GM19452 (cell line): ENCODE measurements at regions not wholly inside any gene's neighbourhood (a gene's known extent, or its start where the extent isn't known, plus 50 kb on each side); places are given as distances from the start of the nearest gene placed in this dataset.

Experiments used
- ATAC-seq: cut with Tn5 transposase; IDR thresholded peaks from one replicate; pipeline ENCODE4 v1.9.1; 2021; ENCODE audit not compliant: unreplicated experiment

- no peak for ATAC-seq
Measured at GRCh38 chr1:239778208-239778813, 313.4 kb upstream of the FMN2 start.

- no peak for ATAC-seq
Measured at GRCh38 chr1:239779962-239780361, 311.7 kb upstream of the FMN2 start.

DNA sequence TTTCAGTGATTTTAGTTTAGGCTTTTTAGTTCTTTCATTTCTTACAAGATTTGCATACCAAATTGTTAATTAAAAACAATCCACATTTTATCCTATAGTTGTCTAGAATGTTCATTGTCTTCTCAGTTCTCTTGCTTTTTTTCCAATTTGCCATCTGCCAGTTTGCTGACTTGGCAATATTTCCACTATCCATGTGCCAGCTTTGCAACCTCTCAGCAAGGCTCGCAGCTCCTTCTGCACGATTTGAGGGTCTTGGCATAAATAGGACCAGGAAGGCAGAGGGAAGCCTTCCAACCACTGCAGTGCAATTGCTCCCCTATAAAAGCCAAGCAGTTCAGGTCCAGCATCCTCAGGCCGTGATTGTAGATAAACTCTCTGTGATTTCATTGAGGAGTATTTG lies 306.8 kb upstream of the FMN2 start:
- no peak for ATAC-seq

DNA sequence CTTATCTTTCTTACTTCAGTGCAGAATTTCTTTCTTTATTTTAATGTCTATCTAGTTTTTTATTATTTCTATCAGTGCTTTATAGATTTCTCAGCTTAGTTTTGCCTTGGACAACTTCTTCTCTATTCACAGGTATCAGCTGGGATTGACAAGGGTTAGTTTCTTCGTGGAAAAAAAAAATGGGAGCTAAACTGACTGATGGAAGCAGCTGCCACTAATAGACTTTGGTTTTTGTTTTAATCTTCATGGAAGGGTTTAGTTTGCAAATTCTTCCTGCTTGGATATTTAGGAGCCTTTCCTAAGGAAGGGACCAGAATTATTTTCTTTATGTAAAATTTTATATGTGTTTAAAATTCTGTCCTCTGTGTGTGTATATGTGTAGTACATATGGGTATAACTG lies 306.1 kb upstream of the FMN2 start:
- ATAC-seq: no peak

DNA sequence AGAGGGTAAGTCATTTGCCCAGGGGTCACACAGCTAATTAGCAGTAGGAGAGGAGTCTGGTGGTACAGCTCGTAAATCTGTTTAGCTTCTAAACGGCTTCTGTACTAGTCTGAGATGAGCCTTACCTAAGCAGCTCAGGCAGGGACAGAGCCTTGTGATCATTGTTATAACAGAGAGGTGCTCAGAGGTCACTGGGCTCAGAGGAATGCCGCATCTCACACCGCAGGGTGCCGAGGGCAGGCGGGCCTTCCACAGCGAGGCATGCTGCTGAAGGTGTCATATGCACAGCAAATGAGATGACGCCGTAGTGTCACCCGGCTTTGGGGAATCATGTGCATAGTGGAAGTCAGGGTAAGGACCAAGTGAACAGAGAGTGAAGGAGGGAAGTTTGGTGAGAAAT lies 305.2 kb upstream of the FMN2 start:
- no peak for ATAC-seq

GRCh38 chr1:239792157-239792556 lies 299.5 kb upstream of the FMN2 start:
- no peak for ATAC-seq

GRCh38 chr1:239795304-239795703 lies 296.4 kb upstream of the FMN2 start:
- no peak for ATAC-seq

DNA sequence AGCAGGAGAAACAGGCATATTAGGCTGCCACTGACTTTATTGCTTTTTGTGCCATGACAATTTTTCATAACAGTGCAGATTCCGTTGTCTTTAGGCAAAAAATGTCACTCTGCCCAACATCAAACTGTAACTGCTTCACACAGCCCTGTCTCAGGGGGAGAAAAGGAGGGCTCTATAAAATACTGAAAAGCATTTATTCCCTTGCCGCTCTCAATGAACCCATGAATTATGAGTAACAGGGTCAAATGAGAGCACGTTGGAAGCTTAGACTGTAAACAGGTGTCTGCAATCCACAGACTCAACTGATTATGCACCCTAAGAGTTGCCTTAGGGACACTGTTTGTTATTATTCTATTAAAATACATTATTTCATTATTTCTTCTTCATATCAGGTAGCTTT lies 292.1 kb upstream of the FMN2 start:
- no peak for ATAC-seq

DNA sequence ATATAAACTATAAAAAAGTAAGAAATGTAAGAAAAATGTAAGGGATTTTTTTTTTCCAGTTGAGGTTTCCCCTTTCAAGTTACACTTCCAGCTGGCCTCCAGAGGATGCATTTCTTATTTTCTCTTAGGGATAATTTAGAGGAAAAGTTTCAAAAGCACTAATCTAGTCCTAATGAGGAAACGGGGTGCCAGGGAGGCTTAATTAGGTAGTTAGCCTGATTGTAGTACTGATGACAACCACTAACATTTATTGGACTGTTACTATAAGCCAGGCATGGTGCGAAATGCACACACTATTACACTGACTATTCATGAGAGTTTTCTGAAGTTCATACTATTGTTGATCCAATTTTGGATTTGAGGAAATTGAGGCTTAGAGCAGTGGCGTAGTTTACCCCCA lies 290.8 kb upstream of the FMN2 start:
- ATAC-seq: no peak

DNA sequence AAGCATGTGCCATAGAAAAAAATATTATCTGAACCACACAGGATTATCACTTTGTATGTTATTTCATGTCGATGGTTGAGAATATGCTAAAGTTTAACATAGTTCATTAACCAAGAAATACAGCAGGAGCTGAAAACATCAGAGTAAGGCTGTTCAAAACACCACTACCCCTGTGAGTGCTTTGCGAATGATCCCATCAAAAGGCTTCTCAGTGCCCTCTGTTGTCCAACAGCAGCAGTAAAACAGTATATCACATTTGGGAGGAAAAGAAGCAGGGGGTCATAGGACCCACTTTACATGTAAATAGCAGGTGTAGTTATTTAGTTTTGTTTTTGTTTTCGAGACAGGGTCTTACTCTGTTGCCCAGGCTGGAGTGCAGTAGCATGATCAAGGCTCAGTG lies 289.4 kb upstream of the FMN2 start:
- no peak for ATAC-seq

GRCh38 chr1:239803781-239804180 lies 287.9 kb upstream of the FMN2 start:
- no peak for ATAC-seq

DNA sequence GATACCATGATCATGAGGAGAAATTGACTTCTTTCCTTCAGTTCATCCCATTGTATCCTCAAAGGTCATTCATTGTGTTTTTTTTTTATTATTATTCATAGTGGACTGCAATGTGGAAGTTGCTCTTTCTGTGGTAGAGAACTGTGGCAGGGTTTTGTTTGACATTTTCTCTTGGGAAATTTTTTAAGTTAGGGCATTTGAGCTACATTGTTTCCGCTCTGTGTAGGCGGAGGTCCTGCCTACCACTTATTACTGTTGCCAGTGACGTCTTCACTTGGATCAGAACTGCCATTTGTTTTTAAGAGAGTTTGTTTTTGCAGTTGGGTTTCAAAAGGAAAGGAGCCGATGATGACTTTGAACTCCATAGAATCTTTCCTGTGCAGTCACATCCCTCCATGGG lies 287.4 kb upstream of the FMN2 start:
- ATAC-seq: no peak

GRCh38 chr1:239805042-239805441 lies 286.6 kb upstream of the FMN2 start:
- ATAC-seq: no peak

- no peak for ATAC-seq
Measured at GRCh38 chr1:239805851-239806772, 285.6 kb upstream of the FMN2 start.

- no peak for ATAC-seq
Measured at GRCh38 chr1:239806897-239807296, 284.8 kb upstream of the FMN2 start.

DNA sequence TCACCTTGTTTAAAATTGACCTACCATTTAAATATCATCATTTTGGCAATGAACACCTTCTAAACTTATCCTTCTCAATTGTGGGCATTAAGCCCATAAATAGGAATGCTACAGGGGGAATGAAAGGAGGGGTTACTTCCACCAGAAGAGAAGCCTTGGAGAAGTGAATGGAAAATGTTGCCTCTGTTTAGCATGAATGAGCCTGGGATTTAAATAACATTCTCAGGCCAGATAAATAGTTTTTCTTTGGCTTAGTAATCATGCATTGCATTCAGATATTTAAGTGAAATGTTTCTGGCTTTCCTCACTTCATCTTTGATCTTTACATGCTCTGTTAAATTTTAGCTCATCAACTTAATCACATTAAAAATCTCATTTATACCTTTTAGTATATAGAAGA lies 284.3 kb upstream of the FMN2 start:
- no peak for ATAC-seq

DNA sequence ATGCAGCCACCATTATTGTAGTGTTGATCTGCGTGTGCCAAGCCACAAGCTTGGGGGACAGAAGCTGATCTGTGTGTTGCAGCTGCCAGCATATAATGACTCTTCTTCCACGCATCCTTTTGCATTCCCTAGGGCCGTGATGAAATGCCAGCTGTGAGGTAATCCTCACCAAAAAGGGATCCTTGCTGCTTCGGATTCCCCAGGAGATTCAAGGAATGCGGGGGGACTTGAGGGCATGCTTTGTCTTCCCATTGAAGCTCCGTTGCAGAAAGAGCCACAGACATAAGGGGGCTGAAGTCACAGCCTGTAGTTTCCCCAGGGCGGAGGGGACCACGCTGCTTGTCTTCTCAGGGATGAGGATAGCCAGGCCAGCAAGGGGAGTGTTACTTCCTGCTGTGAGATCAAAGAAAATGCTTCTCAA lies 281.6 kb upstream of the FMN2 start:
- ATAC-seq: no peak

DNA sequence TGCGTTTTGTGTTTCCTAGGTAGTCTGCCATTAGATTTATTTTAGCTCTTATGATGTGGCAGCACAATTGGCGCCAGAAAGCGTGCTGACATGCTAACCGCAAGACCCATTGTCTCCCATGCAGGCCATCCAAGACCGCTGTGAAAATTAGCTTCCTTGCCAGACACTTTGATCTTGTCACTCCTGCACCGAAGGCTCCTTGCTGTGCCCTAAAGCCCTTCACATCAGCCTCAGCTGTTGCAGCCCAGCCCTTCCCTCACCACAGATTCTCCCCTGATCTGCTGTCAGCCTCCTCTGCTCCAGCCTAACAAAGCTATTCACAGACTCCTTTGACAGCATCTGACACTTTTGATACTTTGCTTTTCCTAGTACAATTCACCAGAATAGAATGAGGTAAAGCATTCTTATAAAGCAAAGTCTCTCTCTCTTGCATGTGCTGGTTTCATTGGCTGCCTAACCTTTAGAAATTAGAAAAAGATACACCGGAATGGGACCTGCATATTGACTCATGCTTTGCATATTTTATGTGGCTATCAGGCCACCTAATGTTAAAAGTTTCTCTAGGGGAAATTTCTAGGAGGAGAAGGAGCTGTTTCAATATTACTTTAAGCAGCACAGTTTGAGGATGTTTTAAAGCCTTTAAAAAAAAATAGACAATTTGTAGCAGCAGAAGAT lies 280.3 kb upstream of the FMN2 start:
- ATAC-seq: no peak

- ATAC-seq: no peak
Measured at GRCh38 chr1:239812580-239812979, 279.1 kb upstream of the FMN2 start.

GRCh38 chr1:239814306-239814881 lies 277.3 kb upstream of the FMN2 start:
- ATAC-seq: no peak

DNA sequence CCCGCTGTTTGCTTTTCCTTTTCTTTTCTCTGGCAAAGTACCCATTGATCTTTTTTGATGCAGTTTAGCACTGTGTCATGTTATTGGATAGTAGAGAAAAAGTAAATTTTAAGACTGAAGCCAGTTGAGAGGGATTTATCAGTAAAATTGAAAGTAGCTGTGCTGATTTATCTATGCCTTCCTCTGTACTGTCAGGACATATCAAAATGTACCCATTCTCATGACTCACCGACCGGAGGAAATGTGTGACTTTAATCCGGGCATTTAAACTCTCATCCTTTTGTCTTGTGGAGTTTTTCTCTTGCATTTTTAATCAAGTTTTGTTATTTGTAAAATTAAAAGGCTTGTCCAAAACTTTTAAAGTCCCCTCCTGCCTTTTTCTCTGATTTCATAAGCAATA lies 276.6 kb upstream of the FMN2 start:
- no peak for ATAC-seq
